ENCODE measurements at regions not wholly inside any gene's neighbourhood (a gene's known extent, or its start where the extent isn't known, plus 50 kb on each side); places are given as distances from the start of the nearest gene placed in this dataset.
A peak's percentile ranks its signal among the peaks of the same experiment; 100 is the strongest.
"Not testable (repeated sequence)": the region's sequence is repeated elsewhere in the genome, so short reads cannot be mapped to it uniquely, and the experiment has no call there.

DNA sequence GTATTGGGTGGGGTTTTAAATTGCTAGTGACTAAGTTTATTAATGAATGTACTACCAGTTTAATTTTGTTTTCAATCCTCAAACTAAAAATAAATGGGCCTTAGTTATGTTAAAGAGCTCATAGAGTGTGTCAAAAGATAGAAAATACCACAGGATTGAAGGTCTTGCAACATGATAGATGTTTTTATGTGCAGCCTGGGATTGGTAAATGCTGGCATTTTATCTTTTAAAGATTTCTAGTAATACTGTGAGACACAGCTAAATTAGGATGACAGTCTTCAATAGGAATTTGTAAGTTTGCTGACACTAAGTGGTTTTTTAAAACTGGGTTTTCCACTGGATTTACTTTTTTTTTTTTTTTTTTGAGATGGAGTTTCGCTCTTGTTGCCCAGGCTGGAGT lies 122.3 kb downstream of the HAUS1 start:
- no peak for DNase-seq (ENCODE audit: low spot score)

DNA sequence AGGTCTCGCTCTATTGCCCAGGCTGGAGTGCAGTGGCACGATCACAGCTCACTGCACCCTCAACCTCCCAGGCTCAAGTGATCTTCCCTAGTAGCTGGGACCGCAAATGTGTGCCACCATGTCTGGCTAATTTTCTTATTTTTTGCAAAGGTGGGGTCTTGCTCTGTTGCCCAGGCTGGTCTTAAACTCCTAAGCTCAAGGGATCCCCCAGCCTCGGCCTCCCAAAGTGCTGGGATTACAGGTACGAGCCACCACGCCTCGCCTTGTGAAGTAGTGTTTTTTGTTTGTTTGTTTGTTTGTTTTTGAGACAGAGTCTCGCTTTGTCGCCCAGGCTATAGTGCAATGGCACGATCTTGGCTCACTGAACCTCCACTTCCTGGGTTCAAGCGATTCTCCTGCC lies 125.5 kb downstream of the HAUS1 start:
- not testable (repeated sequence) for DNase-seq (ENCODE audit: low spot score)

DNA sequence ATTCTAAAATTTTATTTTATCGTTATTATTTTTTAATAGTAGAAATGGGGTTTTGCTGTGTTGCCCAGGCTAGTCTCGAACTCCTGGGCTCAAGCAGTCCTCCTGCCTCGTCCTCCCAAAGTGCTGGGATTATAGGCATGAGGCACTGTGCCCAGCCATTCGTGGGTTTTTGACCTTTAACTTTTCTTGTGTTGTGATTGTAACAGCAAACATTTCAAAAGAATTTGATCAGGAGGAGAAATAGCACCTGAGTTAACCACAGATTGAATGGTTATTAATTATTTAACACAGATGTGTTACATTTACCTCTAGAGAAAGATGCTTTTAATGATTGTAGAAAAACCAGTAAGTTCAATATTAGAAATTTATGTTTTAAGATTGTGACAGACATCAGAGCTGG lies 132.0 kb downstream of the HAUS1 start:
- DNase-seq (ENCODE audit: low spot score), result peak; percentile 32

DNA sequence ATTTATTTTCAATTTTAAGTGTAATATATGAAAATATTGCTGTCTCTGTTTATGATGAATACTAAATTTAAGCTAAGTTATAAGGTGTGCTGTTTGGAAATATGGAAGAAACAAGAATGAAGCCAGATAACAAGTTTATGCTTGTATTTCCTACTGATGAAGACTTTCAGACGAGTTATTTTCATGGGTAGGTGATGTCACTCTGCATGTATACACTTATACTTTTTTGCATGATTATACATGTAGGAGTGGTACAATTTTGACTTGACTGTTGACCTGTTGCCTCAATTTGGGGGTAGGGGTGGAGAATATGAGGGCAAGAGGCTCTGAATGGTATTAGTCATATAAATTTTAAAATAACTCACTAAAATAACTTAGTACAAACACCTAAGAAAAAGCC lies 133.7 kb downstream of the HAUS1 start:
- DNase-seq (ENCODE audit: low spot score), result no peak

DNA sequence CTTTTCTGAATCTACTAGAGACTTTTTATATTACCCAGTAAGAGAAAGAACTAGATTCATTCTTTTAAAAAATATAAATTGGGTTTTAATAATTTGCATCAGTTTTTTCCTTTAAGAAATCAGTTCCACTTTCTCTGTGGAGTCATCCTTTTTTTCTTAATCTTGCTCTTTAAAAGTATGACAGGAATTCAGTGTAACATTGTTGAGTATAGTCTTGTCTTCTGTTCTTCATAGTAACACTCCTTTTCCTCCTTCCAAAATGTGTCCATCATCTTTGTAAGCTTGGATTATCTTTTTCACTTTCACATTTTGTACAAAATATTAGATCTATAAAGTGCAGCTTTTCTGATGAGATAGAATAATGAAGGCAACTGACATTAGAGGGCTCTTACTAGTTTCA lies 135.4 kb downstream of the HAUS1 start:
- DNase-seq (ENCODE audit: low spot score), result no peak

DNA sequence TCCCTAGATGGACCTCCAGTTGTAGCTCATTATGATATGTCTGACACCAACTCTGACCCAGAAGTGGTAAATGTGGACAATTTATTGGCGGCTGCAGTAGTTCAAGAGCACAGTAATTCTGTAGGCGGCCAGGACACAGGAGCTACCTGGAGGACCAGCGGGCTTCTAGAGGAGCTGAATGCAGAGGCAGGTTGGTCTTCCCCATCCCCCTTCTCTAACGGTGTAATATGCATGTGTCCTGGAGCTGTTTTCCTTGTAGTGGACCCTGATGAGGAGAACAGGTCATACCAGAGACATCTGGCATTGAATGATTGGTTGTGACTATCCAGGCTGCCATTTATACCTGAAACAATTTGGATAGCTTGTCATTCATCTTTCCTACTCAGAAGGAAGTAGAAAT lies 135.8 kb downstream of the HAUS1 start:
- DNase-seq (ENCODE audit: low spot score), result no peak

DNA sequence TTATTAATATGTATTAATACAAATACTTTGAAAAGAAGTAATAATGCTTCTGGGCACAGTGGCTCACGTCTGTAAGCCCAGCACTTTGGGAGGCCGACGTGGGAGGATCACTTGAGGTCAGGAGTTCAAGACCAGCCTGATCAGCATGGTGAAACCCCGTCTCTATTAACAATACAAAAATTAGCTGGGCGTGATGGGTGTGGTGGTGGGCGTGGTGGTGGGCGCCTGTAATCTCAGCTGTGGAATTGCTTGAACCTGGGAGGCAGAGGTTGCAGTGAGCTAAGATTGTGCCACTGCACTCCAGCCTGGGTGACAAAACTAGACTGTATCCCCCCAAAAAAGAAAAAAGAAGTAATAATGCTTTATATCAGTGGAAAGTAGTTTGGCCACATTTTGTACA lies 137.2 kb downstream of the HAUS1 start:
- not testable (repeated sequence) for DNase-seq (ENCODE audit: low spot score)

DNA sequence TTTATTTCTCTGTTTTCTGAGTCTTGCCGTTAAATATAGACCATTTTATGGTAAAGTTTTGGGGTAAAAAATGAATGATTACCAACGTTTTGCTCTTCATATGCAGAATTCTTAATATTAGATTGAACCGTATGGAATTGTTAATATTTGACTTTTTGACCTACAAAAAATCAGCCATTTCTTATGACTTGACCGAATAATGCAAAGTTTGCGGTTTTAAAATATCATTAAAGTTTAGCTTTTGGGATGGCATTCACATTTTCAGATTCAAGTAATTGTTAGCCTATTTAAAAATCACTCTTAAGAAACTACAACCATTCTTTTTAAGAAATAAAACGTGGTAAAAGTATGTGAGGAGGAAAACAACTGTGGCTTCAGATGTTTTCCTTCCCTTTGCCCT lies 138.0 kb downstream of the HAUS1 start:
- DNase-seq (ENCODE audit: low spot score), result no peak

DNA sequence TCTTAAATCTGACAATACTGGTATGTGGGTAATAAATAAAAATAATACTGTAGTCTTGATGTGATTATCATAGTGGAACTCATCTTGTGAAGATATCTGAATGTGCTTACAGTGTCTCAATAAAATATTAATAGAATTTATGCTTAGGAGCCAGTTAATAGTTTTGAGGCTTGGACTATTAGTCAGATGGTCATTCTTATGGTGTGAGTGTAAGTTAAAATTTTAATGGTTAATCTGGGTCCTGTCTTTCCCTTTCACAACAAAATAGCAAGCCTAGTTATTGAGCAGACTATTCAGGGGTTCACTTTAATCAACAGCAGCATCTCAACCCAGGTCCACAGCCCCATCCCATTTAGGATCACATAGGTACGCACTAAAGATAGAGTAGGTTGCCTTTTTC lies 138.9 kb downstream of the HAUS1 start:
- DNase-seq (ENCODE audit: low spot score), result peak; percentile 74

DNA sequence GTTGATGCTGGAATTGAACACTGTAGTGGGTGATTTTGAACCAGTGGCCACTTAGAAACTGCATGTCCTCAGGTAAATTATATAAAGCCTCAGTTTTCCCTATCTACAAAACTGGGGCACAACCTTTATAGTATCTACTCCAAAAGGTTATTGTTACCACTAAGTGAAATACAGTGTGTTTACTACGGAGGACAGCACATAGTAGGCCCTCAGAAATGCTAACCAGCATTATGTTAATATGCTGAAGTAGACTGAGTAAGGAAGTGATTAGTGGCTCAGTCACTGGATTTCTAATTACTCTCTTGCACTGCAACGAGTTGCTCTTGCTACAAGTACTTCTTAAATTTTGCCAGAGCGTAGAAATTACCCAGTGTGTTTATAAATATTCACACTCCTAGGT lies 139.5 kb downstream of the HAUS1 start:
- DNase-seq (ENCODE audit: low spot score), result no peak

DNA sequence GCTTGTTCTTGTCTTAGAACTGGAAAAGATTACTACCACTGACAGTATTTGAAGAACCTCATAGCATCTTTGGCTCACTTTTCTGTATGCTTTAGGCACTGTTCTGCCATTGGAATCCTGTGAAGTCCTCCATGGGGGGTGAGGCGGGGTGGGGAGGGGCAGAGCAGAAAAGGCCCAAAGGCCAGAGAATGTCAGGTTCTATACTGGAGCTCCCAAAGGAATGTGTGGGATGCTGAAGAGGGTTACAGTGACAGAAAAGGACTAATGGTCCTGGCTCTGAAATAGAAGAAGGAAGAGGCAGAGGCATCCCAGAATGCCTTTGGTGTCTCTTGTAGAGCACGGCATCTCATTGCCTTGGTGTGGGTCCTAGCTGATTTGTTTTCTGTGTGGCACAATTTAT lies 141.9 kb downstream of the HAUS1 start:
- no peak for DNase-seq (ENCODE audit: low spot score)

DNA sequence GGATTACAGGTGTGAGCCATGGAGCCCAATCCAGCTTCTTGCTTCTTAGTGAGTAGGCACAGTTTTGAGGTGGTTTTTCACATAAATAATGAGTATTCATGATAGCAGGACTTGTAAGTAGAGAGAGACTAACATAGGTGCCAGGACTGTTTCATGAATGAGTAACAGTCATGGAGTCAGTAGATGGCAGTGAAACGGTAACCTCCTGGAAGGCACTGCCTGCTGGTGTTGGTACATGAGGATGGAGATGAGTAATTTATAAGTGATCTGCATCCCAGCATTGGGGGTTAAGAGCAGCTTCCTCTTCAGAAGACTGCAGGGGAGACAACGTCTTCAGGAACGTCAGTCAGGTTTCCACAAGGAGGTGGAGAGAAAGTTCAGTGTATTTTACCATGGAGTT lies 143.8 kb downstream of the HAUS1 start:
- peak; percentile 73 for DNase-seq (ENCODE audit: low spot score)

DNA sequence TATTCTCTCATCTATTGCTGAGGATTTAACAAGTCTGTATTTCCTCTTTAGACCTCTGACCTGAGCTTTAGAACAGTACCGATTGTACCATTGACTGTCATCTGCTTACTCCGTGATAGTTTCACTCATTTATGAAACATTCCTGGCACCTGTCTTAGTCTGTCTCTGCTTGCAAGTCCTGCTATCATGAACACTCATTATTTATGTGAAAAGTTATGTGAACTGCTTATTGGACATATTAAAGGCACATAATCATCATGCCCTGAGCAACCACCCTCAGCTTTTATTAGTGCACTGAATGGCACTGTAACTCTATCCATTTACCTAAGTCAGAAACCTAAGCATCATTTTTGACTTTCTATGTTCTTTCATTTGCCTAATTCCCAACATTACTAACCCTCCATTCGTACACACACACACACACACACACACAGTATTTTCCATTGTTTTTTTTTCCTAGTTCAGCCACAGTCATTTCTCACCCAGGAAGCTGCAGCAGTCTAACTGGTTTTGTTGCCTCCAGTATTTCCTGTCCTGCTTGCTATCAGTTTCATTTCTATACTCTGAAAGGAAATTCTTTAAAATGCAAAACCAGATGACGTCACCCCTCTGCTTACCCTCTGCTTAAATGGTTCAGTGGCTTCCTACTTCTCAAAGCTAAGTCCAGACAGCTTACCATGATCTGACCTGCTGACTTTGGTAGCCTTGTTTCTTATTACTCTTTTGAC lies 146.1 kb downstream of the HAUS1 start:
- DNase-seq (ENCODE audit: low spot score), result peak; percentile 98

DNA sequence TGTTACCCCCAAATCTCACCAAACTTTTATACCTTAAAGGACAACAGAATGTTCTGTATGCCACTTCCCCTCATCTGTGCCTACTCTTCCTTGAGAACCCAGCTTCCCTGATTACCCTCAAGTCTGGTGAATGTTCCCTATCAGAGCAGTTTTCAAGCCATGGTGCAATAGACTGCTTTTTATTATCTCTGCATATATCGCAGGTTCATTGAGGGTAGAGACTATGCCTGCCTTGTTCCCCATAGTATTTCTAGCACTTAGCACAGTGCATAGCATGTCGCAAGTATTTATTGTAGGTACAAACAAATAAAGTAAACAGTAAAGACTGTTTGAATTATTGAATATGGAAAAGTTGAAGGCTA lies 146.6 kb downstream of the HAUS1 start:
- DNase-seq (ENCODE audit: low spot score), result no peak

DNA sequence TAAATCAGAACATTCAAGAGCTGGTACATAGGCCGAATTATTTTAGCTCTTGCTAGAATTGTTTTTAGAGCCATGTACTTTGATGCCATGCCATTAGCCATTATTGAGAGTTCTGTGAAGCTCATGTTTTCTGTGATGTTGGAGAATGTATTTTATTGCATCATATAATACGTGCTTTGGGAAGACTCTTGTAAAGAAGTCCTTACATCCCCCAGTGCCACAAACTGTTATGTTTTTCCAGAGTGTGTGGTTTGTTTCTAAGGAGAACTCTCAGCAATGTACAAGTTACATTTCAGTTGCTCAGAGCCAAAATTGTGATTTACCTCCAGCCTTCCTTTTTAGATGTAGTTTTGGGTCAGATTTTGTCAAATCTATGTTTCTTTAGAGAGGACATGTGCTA lies 148.6 kb downstream of the HAUS1 start:
- no peak for DNase-seq (ENCODE audit: low spot score)

DNA sequence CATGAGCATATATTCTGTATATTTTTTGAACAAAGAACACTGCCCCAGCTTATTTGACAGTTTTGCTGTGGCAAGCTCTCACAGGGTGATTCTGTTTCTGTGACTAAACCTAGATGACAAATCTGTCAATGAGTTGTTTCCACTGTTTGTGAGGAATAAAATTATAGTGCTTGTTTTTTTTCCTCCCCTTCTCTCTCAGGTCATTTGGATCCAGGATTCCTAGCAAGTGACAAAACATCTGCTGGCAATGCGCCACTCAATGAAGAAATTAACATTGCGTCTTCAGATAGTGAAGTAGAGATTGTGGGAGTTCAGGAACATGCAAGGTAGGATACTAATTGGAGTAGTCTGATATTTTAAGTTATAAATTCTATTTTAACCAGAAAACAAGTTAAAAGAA lies 149.3 kb downstream of the HAUS1 start:
- peak; percentile 85 for DNase-seq (ENCODE audit: low spot score)

DNA sequence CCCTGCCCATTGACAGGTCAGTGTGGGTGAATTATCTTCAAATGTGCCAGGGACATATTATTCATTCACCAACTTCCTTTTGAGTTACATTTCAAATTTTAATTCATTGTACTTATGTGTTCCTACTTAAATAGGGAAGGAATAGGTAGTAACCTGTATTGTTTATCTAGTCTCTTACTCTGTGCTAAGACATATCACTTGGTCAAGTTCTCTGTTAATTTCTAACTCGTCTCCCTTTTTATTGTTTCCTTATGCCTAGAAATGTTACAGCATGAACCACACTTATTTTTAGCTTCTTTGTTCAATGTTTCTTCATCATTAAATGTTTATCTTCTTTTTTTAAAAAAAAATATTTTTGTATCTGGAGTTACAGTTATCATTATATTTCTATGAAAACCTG lies 151.9 kb downstream of the HAUS1 start:
- peak; percentile 66 for DNase-seq (ENCODE audit: low spot score)

DNA sequence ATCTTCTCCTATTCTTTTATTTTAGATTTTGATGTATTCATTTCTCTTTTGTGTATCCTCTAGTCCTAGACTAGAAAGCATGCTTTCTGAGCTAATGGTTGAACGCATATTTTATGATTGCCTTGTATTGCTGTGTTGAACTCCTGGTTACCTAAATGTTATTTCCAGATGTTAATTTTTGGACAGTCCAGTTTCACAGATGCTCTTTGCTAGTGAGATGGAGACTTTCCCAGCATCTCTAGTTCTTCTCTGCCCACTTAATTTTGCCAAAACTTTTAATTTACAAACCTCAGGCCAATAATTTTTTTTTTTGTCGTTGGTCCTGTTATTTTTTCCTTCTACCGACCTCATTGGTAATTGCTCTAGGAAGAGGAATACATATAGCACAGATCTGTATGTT lies 153.2 kb downstream of the HAUS1 start:
- DNase-seq (ENCODE audit: low spot score), result no peak

DNA sequence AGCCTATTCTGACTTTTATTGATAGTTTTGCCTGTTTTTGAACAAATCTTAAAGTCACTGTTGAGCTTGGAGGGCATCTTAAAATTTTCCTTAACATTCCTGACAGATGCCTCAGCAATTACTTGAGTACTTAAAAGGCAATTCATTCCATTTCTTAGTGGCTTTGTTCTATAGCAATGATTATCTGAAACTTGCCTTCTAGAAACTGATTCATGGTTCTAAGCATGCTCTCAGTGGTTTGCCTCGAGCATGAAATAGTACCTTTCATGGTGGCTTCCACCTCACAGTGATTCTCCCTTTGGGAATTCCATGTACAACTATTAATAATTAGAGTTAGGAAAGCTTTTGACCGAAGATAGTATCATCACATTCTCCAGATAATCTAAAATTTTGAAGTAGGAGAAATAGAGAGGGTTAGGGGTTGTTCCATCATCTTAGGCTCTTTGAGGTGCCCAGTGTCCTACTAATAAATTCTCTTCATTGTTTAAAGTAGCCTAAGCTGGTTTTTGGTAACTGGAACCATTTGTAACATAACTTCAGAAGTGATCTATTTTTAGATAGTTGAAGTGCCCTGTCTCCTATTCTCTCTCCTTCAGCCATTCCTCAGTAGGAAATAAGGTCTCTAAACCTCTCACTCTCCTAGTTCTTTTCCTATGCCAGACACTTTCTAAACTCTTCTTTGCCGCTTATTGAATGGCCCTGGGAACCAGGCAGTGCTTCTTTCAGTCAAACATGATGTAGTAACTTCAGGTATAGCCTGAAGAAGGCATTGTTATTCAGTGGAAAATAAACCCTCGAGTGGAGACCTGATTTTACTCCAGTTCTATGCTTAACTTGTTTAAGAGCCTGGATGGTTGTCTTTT lies 156.1 kb downstream of the HAUS1 start:
- DNase-seq (ENCODE audit: low spot score), result peak; percentile 97

DNA sequence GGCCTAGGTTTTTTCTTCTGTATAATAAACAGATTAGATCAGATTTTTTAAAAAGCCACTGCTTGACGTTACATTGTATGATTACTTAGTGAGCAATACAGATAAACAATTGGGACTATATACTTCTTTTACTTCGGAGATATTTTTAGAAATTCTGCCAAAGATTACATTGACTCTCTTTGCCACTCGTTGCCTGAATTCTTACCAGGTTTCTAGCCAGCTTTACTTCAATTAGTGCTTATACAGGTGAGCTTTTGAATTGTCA lies 156.6 kb downstream of the HAUS1 start:
- no peak for DNase-seq (ENCODE audit: low spot score)

DNA sequence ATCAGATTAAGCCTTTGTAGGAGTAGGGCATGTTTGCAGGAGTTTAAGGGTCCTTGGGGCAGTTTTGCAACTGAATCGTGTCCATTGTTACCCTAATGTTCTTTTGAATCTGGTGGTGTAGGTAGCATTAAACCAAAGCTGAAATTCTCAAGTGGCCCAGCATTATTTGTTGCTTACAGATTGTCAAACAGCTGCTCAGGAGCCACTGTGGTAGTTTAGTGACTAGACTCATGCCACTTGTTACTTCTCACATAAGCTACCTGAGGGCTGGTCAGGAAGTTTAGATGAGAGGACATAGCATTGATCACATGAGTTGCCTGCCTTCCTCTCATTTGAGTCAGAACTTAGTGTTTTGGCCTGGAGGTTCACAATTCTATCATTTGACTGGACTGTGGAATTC lies 157.6 kb downstream of the HAUS1 start:
- DNase-seq (ENCODE audit: low spot score), result peak; percentile 73

DNA sequence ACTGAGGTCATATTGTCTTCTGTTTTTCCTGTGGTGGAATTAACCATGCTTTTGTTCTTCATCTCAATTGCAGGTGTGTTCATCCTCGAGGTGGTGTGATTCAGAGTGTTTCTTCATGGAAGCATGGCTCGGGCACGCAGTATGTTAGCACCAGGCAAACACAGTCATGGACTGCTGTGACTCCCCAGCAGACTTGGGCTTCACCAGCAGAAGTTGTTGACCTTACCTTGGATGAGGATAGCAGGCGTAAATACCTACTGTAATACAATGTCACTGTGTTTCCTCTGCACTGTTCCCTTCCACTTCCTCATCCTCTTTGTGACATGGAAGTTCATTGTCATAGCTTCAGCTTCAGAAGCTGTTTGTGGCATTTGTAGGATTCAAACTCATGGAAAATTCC lies 158.7 kb downstream of the HAUS1 start:
- DNase-seq (ENCODE audit: low spot score), result peak; percentile 33

DNA sequence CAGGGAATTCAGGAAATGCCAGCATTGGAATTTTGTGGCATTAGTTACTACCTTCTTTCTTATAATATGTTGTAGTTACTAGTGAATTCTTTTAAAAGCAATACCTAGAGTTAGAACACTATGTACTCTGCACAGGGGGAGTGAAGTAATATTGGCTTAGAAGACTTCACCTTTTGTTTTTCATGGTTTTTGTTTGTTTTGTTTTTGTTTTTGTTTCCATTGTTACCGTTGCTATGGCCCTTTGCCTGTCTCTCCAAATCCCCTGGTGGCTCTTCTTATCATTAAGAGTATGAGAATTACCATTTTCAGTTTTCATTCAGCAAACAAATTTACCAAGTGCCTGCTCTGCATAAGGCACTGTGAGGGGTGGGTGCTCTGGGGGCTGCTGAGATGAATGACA lies 160.1 kb downstream of the HAUS1 start:
- DNase-seq (ENCODE audit: low spot score), result peak; percentile 47

Measured in kidney tubule cell (primary cell).